Spleen (tissue), 7 donors: ENCODE measurements at regions not wholly inside any gene's neighbourhood (a gene's known extent, or its start where the extent isn't known, plus 50 kb on each side); places are given as distances from the start of the nearest gene placed in this dataset.

Experiments
- CTCF ChIP-seq, 11 experiments: fragments of 200-600 bp in 7 of 11; fragments of 450-650 bp in 4 of 11; sonication (generic) in 4 of 11; IDR thresholded peaks in 8 of 11; conservative IDR thresholded peaks in 3 of 11; 1 replicate in 7 of 11; 2 replicates in 4 of 11; pipeline versions ENCODE4 v1.4.0 to v1.8.0; 2016 to 2021; ENCODE audit warnings: antibody characterized with exemption in 11 of 11, inconsistent platforms in 4 of 11, mild to moderate bottlenecking in 1 of 11
- POLR2AphosphoS5 ChIP-seq, 3 donors: sonication (generic); formaldehyde crosslinking; IDR thresholded peaks; one replicate each; pipeline ENCODE4 v1.5.1; 2017; ENCODE audit warnings: antibody characterized with exemption in 3 of 3
- donor health status: DM: no; HTN: no; CAD: no; lungs with moderate emphysema.
- donor health status: DM: no; HTN: no; CAD: no.
- donor health status: DM: no; HTN: no; CAD: no.

GRCh38 chr2:776487-776886 lies 99.3 kb upstream of the TMEM18 start:
- TF ChIP-seq POLR2AphosphoS5 (IDR thresholded peaks at IDR 0.05) = no peak
- TF ChIP-seq CTCF (IDR thresholded peaks at IDR 0.05 in 8 of 11, conservative IDR thresholded peaks at IDR 0.05 in 3 of 11) = no peak
